ENCODE measurements at regions not wholly inside any gene's neighbourhood (a gene's known extent, or its start where the extent isn't known, plus 50 kb on each side); places are given as distances from the start of the nearest gene placed in this dataset.
"Not testable (repeated sequence)": the region's sequence is repeated elsewhere in the genome, so short reads cannot be mapped to it uniquely, and the experiment has no call there.

DNA sequence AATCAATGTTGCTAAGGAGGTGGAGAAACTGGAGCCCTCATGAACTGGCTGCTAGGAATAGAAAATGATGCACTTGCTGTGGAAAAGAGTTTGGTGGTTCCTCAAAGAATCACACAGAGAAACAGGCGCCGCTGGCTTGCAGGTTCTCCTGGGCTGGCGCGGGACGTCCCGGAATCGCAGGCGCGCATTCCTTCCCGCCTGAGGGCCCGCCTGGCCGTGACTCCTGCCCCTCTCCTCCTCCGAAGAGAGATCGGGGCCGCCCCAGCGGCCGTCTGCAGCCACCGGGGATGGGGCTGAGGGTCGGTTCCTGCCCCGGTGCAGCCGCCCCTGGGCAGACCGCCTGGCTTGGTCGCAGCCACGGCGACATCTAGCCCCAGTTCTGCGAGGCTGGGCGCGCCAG lies 284.4 kb downstream of the CWH43 start:
- H3K4me3 ChIP-seq (ENCODE audit: low read depth, low read length); DNase-seq (ENCODE audit: low read depth): not testable (repeated sequence)

DNA sequence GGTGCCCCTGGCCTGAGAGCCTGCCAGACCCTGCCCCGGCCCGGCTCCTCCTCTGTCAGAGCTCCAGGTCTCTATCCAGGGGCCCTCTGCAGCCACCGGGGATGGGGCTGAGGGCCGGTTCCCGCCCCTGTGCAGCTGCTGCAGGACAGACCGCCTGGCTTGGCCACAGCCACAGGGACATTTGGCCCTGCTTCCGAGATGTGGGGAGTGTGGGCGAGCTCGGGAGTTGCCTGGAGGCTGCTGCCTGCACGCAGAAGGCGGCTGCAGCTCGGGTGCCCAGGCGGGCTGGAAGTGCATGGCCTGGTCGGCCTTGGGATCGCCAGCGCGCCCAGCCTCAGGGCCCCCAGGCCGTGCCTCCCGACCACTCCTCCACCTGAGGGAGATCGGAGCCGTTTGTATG lies 284.8 kb downstream of the CWH43 start:
- DNase-seq (ENCODE audit: low read depth); H3K4me3 ChIP-seq (ENCODE audit: low read depth, low read length): not testable (repeated sequence)

DNA sequence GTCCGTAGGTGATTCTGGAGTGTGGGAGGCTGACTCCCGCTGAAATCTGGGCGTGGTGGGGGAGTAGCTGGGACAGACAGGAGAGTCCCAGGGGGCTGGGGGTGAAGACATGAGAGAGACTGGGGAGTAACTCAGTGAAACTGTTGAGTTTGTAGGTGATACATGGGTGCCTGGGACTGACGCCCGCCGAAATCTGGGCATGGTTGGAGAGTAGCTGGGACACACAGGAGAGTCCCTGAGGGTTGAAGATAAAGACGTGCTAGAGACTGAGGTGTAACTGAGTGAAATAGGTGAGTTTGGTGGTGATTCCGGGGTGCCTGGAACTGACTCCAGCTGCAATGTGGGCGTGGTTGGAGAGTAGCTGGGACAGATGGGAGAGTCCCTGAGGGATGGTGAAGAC lies 299.8 kb downstream of the CWH43 start:
- DNase-seq (ENCODE audit: low read depth); H3K4me3 ChIP-seq (ENCODE audit: low read depth, low read length): not testable (repeated sequence)

DNA sequence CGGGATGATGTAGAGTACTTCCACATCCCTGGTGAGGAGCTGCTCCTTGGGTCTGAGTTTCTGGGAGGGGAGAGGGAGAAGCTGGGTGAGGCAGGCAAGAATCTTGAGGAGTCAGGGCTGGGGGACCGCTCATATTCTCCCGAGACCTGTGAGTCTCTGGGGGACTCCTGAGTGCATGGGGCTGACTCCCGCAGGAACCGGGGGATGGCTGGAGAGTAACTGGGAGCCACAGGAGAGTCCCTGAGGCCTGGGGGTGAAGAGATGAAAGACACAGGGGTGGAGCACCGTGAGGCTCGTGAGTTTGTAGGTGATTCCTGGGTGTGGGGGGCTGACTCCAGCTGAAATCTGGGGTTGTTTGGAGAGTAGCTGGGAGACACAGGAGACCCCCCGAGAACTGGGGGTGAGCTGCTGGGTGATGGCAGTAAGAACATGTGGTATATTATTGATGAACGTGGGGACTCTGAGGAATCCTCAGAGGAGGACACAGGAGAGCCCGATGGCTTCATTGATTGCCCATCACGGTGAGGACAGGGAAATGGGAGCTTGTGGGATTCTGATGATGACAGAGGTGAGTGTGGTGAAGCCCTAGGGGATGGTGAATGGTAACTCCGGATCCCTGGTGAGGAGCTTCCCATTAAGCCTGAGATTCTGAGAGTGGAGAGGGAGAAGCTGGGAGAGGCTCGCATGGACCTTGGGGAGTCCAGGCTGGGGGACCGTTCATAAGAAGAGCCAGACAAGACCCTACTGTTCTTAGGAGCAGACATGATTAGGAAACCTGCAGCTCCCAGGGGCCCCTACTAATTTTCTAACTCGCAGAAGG lies 301.1 kb downstream of the CWH43 start:
- not testable (repeated sequence) for H3K4me3 ChIP-seq (ENCODE audit: low read depth, low read length); DNase-seq (ENCODE audit: low read depth)

DNA sequence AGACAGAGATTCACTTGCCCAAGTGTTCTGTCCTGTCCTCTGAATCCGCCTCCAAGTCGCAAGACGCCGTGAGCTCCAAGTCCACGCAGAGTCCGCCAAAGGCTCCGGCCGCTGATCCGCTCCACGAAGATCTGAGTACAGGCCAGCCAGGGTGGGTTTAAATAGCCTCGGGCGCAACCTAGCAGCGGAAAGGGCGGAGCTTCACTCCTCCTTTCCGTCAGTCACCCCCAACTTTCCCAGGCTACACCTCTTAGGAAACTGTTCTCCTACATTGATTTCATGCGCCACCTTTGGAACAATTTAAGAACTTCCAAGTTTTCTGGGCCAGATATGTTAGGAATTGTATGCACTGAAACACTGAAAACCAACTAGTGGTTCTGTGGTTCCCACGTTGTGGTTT lies 301.8 kb downstream of the CWH43 start:
- not testable (repeated sequence) for H3K4me3 ChIP-seq (ENCODE audit: low read depth, low read length); DNase-seq (ENCODE audit: low read depth)

DNA sequence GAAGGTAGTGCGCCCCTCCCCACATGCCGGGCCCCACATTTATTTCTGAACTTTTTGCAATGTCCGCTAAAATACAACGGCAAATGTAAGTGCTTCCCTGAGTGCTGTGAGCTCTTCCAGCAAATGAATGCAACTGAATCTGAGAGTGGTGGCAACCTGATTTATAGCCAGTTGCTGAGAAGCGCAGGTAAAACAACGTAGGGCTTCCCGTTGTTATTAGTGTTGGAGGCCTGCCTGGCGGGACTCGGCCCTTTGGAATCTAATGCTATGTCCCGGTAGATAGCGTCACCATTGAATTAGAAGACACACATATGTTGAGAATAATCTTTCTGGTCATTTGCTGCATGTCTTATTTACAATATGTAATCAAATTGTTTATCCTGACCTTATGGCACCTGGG lies 302.7 kb downstream of the CWH43 start:
- DNase-seq (ENCODE audit: low read depth); H3K4me3 ChIP-seq (ENCODE audit: low read depth, low read length): not testable (repeated sequence)

DNA sequence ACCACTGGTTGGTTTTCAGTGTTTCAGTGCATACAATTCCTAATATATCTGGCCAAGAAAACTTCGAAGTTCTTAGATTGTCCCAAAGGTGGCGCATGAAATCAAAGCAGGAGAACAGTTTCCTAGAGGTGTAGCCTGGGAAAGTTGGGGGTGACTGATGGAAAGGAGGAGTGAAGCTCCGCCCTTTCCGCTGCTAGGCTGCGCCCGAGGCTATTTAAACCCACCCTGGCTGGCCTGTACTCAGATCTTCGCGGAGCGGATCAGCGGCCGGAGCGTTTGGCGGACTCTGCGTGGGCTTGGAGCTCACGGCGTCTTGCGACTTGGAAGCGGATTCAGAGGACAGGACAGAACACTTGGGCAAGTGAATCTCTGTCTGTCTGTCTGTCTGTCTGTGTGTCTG lies 328.7 kb downstream of the CWH43 start:
- TF ChIP-seq, protein P1, sequence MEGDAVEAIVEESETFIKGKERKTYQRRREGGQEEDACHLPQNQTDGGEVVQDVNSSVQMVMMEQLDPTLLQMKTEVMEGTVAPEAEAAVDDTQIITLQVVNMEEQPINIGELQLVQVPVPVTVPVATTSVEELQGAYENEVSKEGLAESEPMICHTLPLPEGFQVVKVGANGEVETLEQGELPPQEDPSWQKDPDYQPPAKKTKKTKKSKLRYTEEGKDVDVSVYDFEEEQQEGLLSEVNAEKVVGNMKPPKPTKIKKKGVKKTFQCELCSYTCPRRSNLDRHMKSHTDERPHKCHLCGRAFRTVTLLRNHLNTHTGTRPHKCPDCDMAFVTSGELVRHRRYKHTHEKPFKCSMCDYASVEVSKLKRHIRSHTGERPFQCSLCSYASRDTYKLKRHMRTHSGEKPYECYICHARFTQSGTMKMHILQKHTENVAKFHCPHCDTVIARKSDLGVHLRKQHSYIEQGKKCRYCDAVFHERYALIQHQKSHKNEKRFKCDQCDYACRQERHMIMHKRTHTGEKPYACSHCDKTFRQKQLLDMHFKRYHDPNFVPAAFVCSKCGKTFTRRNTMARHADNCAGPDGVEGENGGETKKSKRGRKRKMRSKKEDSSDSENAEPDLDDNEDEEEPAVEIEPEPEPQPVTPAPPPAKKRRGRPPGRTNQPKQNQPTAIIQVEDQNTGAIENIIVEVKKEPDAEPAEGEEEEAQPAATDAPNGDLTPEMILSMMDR (IDR thresholded peaks at IDR 0.05; ENCODE audit: control insufficient read depth, extremely low read depth, insufficient read depth) = peak; percentile 34
- H3K4me3 ChIP-seq (ENCODE audit: low read depth, low read length); DNase-seq (ENCODE audit: low read depth): not testable (repeated sequence)

DNA sequence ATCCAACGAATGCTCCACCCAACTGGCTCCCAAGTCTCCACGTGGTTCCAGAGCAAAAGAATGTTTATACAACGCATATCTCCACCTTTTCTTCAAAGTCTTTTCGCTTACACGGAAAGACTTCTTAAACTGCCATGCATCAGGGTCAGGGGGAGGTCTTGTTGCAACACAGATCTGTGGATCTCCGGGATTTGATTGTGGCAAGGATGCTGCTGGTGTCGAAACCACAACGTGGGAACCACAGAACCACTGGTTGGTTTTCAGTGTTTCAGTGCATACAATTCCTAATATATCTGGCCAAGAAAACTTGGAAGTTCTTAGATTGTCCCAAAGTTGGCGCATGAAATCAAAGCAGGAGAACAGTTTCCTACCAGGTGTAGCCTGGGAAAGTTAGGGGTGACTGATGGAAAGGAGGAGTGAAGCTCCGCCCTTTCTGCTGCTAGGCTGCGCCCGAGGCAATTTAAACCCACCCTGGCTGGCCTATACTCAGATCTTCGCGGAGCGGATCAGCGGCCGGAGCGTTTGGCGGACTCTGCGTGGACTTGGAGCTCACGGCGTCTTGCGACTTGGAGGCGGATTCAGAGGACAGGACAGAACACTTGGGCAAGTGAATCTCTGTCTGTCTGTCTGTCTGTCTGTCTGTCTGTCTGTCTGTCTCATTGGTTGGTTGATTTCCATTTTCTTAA lies 334.8 kb downstream of the CWH43 start:
- H3K4me3 ChIP-seq (ENCODE audit: low read depth, low read length); DNase-seq (ENCODE audit: low read depth): not testable (repeated sequence)

DNA sequence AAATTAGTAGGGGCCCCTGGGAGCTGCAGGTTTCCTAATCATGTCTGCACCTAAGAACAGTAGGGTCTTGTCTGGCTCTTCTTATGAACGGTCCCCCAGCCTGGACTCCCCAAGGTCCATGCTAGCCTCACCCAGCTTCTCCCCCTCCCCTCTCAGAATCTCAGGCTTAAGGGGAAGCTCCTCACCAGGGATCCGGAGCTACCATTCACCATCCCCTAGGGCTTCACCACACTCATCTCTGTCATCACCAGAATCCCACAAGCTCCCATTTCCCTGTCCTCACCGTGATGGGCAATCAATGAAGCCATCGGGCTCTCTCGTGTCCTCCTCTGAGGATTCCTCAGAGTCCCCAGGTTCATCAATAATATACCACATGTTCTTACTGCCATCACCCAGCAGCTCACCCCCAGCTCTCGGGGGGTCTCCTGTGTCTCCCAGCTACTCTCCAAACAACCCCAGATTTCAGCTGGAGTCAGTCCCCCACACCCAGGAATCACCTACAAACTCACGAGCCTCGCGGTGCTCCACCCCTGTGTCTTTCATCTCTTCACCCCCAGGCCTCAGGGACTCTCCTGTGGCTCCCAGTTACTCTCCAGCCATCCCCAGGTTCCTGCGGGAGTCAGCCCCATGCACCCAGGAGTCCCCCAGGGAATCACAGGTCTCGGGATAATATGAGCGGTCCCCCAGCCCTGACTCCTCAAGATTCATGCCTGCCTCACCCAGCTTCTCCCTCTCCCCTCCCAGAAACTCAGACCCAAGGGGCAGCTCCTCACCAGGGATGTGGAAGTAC lies 335.6 kb downstream of the CWH43 start:
- H3K4me3 ChIP-seq (ENCODE audit: low read depth, low read length); DNase-seq (ENCODE audit: low read depth): not testable (repeated sequence)

DNA sequence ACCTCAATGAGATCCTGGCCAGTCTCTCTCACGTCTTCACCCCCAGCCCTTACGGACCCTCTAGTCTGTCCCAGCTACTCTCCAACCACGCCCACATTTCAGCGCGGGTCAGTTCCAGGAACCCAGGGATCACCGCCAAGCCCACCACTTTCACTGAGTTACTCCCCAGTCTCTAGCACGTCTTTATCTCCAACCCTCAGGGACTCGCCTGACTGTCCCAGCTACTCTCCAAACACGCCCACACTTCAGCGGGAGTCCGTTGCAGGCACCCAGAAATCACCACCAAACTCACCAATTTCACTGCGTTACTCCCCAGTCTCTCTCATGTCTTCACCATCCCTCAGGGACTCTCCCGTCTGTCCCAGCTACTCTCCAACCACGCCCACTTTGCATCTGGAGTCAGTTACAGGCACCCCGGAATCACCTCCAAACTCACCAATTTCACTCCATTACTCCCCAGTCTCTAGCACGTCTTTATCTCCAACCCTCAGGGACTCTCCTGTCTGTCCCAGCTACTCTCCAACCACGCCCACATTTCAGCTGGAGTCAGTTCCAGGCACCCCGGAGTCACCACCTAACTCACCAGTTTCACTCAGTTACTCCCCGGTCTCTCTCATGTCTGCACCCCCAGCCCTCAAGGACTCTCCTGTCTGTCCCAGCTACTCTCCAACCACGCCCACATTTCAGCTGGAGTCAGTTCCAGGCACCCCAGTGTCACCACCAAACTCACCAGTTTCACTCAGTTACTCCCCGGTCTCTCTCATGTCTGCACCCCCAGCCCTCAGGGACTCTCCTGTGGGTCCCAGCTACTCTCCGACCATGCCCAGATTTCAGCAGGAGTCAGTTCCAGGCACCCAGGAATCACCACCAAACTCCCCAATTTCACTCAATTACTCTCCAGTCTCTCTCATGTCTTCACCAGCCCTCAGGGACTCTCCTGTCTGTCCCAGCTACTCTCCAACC lies 336.8 kb downstream of the CWH43 start:
- not testable (repeated sequence) for H3K4me3 ChIP-seq (ENCODE audit: low read depth, low read length); DNase-seq (ENCODE audit: low read depth)

DNA sequence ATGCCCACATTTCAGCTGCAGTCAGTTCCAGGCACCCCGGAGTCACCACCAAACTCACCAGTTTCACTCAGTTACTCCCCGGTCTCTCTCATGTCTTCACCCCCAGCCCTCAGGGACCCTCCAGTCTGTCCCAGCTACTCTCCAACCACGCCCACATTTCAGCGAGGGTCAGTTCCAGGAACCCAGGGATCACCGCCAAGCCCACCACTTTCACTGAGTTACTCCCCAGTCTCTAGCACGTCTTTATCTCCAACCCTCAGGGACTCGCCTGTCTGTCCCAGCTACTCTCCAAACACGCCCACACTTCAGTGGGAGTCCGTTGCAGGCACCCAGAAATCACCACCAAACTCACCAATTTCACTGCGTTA lies 337.5 kb downstream of the CWH43 start:
- DNase-seq (ENCODE audit: low read depth) = not testable (repeated sequence)

More for the DNA sequence above, 337.5 kb downstream of the CWH43 start:
- not testable (repeated sequence) for H3K4me3 ChIP-seq (ENCODE audit: low read depth, low read length)

Data from LNCaP clone FGC (cell line).